Left ventricle myocardium inferior (tissue), 1 donor: ENCODE measurements at regions not wholly inside any gene's neighbourhood (a gene's known extent, or its start where the extent isn't known, plus 50 kb on each side); places are given as distances from the start of the nearest gene placed in this dataset.

Source experiments
- DNase-seq: peaks from one replicate; pipeline ENCODE4 v3.0.0-alpha.2; 2020
- H3K27ac ChIP-seq: fragments of 200-600 bp; replicated peaks from 2 replicates; pipeline ENCODE4 v1.8.0; 2021
- H3K27me3 ChIP-seq: fragments of 200-600 bp; 2 replicates; pipeline ENCODE4 v1.8.0; 2021; ENCODE audit warnings: low read depth
- H3K36me3 ChIP-seq: fragments of 200-600 bp; 2 replicates; pipeline ENCODE4 v1.8.0; 2021
- H3K4me1 ChIP-seq: fragments of 200-600 bp; 2 replicates; pipeline ENCODE4 v1.8.0; 2021
- H3K4me3 ChIP-seq: fragments of 200-600 bp; 2 replicates; pipeline ENCODE4 v1.8.0; 2021; ENCODE audit warnings: mild to moderate bottlenecking, moderate library complexity
- H3K9me3 ChIP-seq: fragments of 200-600 bp; replicated peaks from 2 replicates; pipeline ENCODE4 v1.8.0; 2021
- CTCF ChIP-seq: fragments of 200-600 bp; IDR thresholded peaks from 2 replicates; pipeline ENCODE4 v1.8.0; 2021; ENCODE audit warnings: antibody characterized with exemption, mild to moderate bottlenecking, borderline replicate concordance
- intact Hi-C: fragments of 100-400 bp; cut with micrococcal nuclease; formaldehyde crosslinking; loops from one replicate; pipeline ENCODE4 v1.11.0; 2022
- donor health status: DM: no; HTN: yes; CAD: no; lungs with severe emphysema.

GRCh38 chr1:199122085-199122484, 483.2 kb downstream of the PTPRC start:
- Histone ChIP-seq H3K27me3 (no peaks in the 10 kb centered on the region), H3K27ac (no peak overlapping the region), H3K36me3 (no peaks in the 10 kb centered on the region), H3K4me1 (no peaks in the 10 kb centered on the region), H3K4me3 (no peak overlapping the region), H3K9me3 (no peaks in the 10 kb centered on the region)
- intact Hi-C loops = no loop called here
- no peak for DNase-seq
- no peak for TF ChIP-seq CTCF

- Histone ChIP-seq H3K9me3 (no peaks in the 10 kb centered on the region), H3K27me3 (no peaks in the 10 kb centered on the region), H3K4me3 (no peak overlapping the region), H3K4me1 (no peaks in the 10 kb centered on the region), H3K27ac (no peak overlapping the region), H3K36me3 (no peaks in the 10 kb centered on the region)
- intact Hi-C loops = no loop called here
- no peak for DNase-seq
- no peak for TF ChIP-seq CTCF
Measured at GRCh38 chr1:199122532-199123311, 483.9 kb downstream of the PTPRC start.

- no peaks in the 10 kb centered on the region for H3K4me1 ChIP-seq
- intact Hi-C loops = no loop called here
- H3K4me3 ChIP-seq = no peak overlapping the region
- H3K27me3 ChIP-seq = no peaks in the 10 kb centered on the region
- no peaks in the 10 kb centered on the region for H3K9me3 ChIP-seq
- DNase-seq = no peak
- H3K36me3 ChIP-seq = no peaks in the 10 kb centered on the region
- TF ChIP-seq CTCF = no peak
- no peak overlapping the region for H3K27ac ChIP-seq
Measured at GRCh38 chr1:199123615-199124014, 484.8 kb downstream of the PTPRC start.

- Histone ChIP-seq H3K9me3 (no peaks in the 10 kb centered on the region), H3K27ac (no peak overlapping the region), H3K4me3 (no peak overlapping the region), H3K36me3 (no peaks in the 10 kb centered on the region), H3K27me3 (no peaks in the 10 kb centered on the region), H3K4me1 (no peaks in the 10 kb centered on the region)
- DNase-seq = no peak
- no peak for TF ChIP-seq CTCF
- intact Hi-C loops = no loop called here
Measured at GRCh38 chr1:199124351-199124750, 485.5 kb downstream of the PTPRC start.

- H3K36me3 ChIP-seq = no peaks in the 10 kb centered on the region
- DNase-seq = no peak
- no peaks in the 10 kb centered on the region for H3K9me3 ChIP-seq
- H3K27me3 ChIP-seq = no peaks in the 10 kb centered on the region
- no peaks in the 10 kb centered on the region for H3K4me1 ChIP-seq
- H3K27ac ChIP-seq = no peak overlapping the region
- TF ChIP-seq CTCF = no peak
- intact Hi-C loops = no loop called here
- no peak overlapping the region for H3K4me3 ChIP-seq
Measured at GRCh38 chr1:199129247-199129646, 490.4 kb downstream of the PTPRC start.
